Left lung (tissue), 4 donors: ENCODE measurements at regions not wholly inside any gene's neighbourhood (a gene's known extent, or its start where the extent isn't known, plus 50 kb on each side); places are given as distances from the start of the nearest gene placed in this dataset.

Experiments used
- ATAC-seq: fragments of 200-7000 bp; cut with Tn5 transposase; one replicate; pipeline ENCODE4 v1.9.1; 2020; ENCODE audit warnings: moderate library complexity
- DNase-seq, 4 donors: peaks; one replicate each; pipeline ENCODE4 v3.0.0-alpha.2; 2013 to 2020
- H3K27ac ChIP-seq, 2 donors: fragments of 200-600 bp; sonication (generic) in 1 of 2; one replicate each; pipeline versions ENCODE4 v1.5.0 to v1.8.0; 2020 to 2021
- H3K27me3 ChIP-seq, 2 donors: fragments of 200-600 bp; sonication (generic) in 1 of 2; one replicate each; pipeline versions ENCODE4 v1.5.0 to v1.8.0; 2020 to 2021
- H3K36me3 ChIP-seq, 2 donors: fragments of 200-600 bp; sonication (generic) in 1 of 2; one replicate each; pipeline versions ENCODE4 v1.5.0 to v1.8.0; 2020 to 2021
- H3K4me1 ChIP-seq, 2 donors: fragments of 200-600 bp; one replicate each; pipeline ENCODE4 v1.8.0; 2021
- H3K4me3 ChIP-seq, 2 donors: fragments of 200-600 bp; sonication (generic) in 1 of 2; one replicate each; pipeline versions ENCODE4 v1.5.0 to v1.8.0; 2020 to 2021; ENCODE audit warnings: mild to moderate bottlenecking in 1 of 2
- H3K9me3 ChIP-seq, 2 donors: fragments of 200-600 bp; sonication (generic) in 1 of 2; one replicate each; pipeline versions ENCODE4 v1.5.0 to v1.8.0; 2020 to 2021
- CTCF ChIP-seq, 2 donors: fragments of 200-600 bp; sonication (generic) in 1 of 2; IDR thresholded peaks; one replicate each; pipeline versions ENCODE4 v1.5.0 to v1.8.0; 2021; ENCODE audit warnings: antibody characterized with exemption in 2 of 2
- intact Hi-C, 2 donors: fragments of 100-400 bp; cut with DNase I; formaldehyde crosslinking; loops; one replicate each; pipeline versions ENCODE4 v1.11.2 to v1.14.2; 2022
- donor health status: DM: no; HTN: yes; CAD: no.
- donor health status: DM: no; HTN: no; CAD: no.

- no peak for ATAC-seq
- peaks cover 3 to 32% of the 10 kb centered on the region in 2 donors for H3K4me1 ChIP-seq
- H3K27ac ChIP-seq = peak overlapping the region in 1 of 2 donors; percentile 1
- H3K36me3 ChIP-seq = no peaks in the 10 kb centered on the region
- peaks cover 16 to 62% of the 10 kb centered on the region in 2 donors for H3K27me3 ChIP-seq
- H3K4me3 ChIP-seq = no peak overlapping the region
- no peak for TF ChIP-seq CTCF (IDR thresholded peaks at IDR 0.05)
- DNase-seq = no peak
- H3K9me3 ChIP-seq = no peaks in the 10 kb centered on the region
- intact Hi-C loops = no loop called here
These were observed 61.1 kb upstream of the GATA2 start for GRCh38 chr3:128554100-128554464.

GRCh38 chr3:128553560-128553959 lies 60.6 kb upstream of the GATA2 start:
- peaks cover 8 to 36% of the 10 kb centered on the region in 2 donors for H3K4me1 ChIP-seq
- H3K36me3 ChIP-seq = no peaks in the 10 kb centered on the region
- no peak for ATAC-seq
- TF ChIP-seq CTCF (IDR thresholded peaks at IDR 0.05) = no peak
- H3K9me3 ChIP-seq = no peaks in the 10 kb centered on the region
- intact Hi-C loops = no loop called here
- peaks cover 16 to 57% of the 10 kb centered on the region in 2 donors for H3K27me3 ChIP-seq
- no peak for DNase-seq
- H3K4me3 ChIP-seq = no peak overlapping the region
- H3K27ac ChIP-seq = peak overlapping the region in 1 of 2 donors; percentile 1

- TF ChIP-seq CTCF (IDR thresholded peaks at IDR 0.05) = no peak
- Histone ChIP-seq H3K9me3 (no peaks in the 10 kb centered on the region), H3K27me3 (peaks cover 16 to 40% of the 10 kb centered on the region in 2 donors), H3K4me3 (no peak overlapping the region), H3K4me1 (peaks cover 8 to 41% of the 10 kb centered on the region in 2 donors), H3K36me3 (no peaks in the 10 kb centered on the region), H3K27ac (no peak overlapping the region)
- no peak for ATAC-seq
- intact Hi-C loops = no loop called here
- DNase-seq = no peak
These were observed 58.9 kb upstream of the GATA2 start for GRCh38 chr3:128551867-128552266.

- no peak for ATAC-seq
These were observed 58.5 kb upstream of the GATA2 start for GRCh38 chr3:128551451-128551850.

GRCh38 chr3:128550471-128551126 lies 57.6 kb upstream of the GATA2 start:
- peaks cover 9 to 28% of the 10 kb centered on the region in 2 donors for H3K27me3 ChIP-seq
- H3K36me3 ChIP-seq = no peaks in the 10 kb centered on the region
- ATAC-seq (no peak), DNase-seq (no peak)
- TF ChIP-seq CTCF (IDR thresholded peaks at IDR 0.05) = no peak
- intact Hi-C loops = no loop called here
- H3K4me1 ChIP-seq = peaks cover 8 to 34% of the 10 kb centered on the region in 2 donors
- H3K9me3 ChIP-seq = no peaks in the 10 kb centered on the region
- H3K27ac ChIP-seq = peak overlapping the region in 1 of 2 donors; percentile 71
- no peak overlapping the region for H3K4me3 ChIP-seq

More at GRCh38 chr3:128551451-128551850, 58.5 kb upstream of the GATA2 start:
- H3K36me3 ChIP-seq = no peaks in the 10 kb centered on the region
- H3K27me3 ChIP-seq = peaks cover 16 to 36% of the 10 kb centered on the region in 2 donors
- no peak for DNase-seq
- no peak overlapping the region for H3K4me3 ChIP-seq
- no peaks in the 10 kb centered on the region for H3K9me3 ChIP-seq
- no peak overlapping the region for H3K27ac ChIP-seq
- H3K4me1 ChIP-seq = peaks cover 8 to 41% of the 10 kb centered on the region in 2 donors
- no peak for TF ChIP-seq CTCF (IDR thresholded peaks at IDR 0.05)
- intact Hi-C loops = no loop called here
